GM10266 (cell line): ENCODE measurements at regions not wholly inside any gene's neighbourhood (a gene's known extent, or its start where the extent isn't known, plus 50 kb on each side); places are given as distances from the start of the nearest gene placed in this dataset.
"Not testable (repeated sequence)": the region's sequence is repeated elsewhere in the genome, so short reads cannot be mapped to it uniquely, and the experiment has no call there.

Experiments used
- DNase-seq: peaks from one replicate; pipeline ENCODE4 v3.0.0; 2012; ENCODE audit errors: extremely low spot score
- TF ChIP-seq, protein P1 (sequence below): IDR thresholded peaks from 2 replicates; pipeline ENCODE4 v1.5.1; 2012; ENCODE audit warnings: mild to moderate bottlenecking, low read depth; ENCODE audit not compliant: control insufficient read depth, insufficient read depth; ENCODE audit errors: missing control alignments

DNA sequence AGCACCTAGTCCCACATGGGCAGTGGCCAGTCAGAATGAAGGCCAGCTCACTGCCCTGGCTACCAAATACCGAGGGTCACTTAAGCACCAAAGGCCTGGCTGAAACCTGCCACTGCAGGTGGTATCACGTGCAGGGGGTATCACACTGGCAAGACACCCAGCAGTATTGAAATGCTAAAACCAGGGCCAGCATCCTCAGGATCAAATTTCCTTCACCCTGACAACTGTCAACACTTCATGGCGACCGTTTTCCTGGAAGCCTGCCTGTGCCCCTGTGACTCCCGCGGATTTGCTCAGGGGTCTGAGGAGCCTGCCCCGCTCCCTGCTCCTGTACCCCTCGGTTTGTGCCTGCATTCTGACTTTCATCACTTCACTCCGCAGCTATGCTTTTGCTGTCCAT lies 151.1 kb downstream of the TTLL2 start:
- TF ChIP-seq, protein P1, sequence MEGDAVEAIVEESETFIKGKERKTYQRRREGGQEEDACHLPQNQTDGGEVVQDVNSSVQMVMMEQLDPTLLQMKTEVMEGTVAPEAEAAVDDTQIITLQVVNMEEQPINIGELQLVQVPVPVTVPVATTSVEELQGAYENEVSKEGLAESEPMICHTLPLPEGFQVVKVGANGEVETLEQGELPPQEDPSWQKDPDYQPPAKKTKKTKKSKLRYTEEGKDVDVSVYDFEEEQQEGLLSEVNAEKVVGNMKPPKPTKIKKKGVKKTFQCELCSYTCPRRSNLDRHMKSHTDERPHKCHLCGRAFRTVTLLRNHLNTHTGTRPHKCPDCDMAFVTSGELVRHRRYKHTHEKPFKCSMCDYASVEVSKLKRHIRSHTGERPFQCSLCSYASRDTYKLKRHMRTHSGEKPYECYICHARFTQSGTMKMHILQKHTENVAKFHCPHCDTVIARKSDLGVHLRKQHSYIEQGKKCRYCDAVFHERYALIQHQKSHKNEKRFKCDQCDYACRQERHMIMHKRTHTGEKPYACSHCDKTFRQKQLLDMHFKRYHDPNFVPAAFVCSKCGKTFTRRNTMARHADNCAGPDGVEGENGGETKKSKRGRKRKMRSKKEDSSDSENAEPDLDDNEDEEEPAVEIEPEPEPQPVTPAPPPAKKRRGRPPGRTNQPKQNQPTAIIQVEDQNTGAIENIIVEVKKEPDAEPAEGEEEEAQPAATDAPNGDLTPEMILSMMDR: no peak
- no peak for DNase-seq

DNA sequence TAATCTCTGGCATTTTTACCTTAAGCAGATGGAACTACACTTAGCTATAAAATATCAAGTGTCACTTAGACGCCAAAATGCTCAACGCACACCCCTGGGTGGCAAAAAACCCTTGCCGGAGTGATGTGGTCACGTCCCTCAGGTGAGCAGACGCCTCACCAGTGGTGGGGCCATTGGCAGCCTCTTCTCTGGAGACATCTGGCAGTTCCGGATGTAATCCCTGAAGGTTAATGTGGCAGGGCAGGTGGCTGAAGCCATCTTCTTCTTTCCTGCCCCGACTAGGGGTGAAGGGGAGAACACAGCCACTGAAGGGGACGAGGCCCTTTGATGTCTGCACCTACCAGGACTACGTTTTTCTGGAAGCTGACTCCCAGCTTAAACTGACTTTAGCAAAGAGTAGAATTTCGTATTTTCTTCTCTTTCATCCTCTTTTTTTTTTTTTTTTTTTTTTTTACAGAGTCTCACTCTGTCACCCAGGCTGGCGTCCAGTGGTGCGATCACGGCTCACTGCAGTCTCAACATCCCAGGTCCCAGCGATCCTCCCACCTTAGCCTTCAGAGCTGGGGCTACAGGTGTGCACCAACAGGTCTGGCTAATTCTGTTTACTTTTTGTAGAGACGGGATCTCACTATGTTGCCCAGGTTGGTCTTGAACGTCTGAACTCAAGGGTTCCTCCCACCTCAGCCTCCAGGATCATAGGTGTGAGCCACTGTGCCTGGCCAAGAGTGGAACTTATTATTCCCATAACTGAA lies 152.1 kb downstream of the TTLL2 start:
- DNase-seq: no peak
- TF ChIP-seq, protein P1: no peak

DNA sequence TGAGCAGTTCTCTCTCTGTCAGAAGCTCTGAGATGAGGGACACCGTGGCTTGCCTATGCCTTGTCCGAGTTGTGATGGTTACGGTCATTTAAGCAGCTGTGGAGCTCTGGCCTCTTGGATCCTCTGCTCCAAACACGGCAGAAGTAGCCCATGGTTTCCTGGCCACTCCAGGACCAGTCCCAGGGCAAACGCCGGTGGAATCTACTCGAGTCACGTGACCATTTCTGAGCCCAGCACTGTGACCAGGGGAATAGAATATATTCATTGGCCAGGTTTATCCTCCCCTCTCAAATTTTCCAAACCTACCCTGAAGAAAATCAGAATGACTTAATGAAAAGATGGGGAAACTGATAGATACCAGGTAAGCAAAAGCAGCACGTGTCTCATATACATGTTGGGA lies 152.8 kb downstream of the TTLL2 start:
- TF ChIP-seq, protein P1: no peak
- DNase-seq: no peak

DNA sequence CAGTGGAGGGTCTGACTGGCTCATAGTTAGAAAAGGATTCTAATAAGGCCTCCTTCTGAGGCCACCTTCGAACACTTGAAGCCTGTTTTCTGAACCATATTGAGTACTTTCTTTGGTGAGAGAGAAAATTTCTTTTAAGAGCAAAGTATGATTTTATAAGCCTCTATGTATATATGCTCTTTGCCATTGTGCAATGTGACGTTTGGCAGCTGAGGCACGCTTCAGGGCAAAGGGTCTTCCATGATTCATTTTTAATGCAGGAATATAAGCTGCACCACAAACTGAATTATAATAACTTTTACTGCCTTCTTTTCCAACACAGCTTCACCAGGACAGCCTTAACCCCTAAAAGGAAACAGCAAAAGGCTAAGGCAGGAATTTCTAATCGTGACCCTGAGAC lies 154.4 kb downstream of the TTLL2 start:
- DNase-seq: no peak
- TF ChIP-seq, protein P1: no peak

DNA sequence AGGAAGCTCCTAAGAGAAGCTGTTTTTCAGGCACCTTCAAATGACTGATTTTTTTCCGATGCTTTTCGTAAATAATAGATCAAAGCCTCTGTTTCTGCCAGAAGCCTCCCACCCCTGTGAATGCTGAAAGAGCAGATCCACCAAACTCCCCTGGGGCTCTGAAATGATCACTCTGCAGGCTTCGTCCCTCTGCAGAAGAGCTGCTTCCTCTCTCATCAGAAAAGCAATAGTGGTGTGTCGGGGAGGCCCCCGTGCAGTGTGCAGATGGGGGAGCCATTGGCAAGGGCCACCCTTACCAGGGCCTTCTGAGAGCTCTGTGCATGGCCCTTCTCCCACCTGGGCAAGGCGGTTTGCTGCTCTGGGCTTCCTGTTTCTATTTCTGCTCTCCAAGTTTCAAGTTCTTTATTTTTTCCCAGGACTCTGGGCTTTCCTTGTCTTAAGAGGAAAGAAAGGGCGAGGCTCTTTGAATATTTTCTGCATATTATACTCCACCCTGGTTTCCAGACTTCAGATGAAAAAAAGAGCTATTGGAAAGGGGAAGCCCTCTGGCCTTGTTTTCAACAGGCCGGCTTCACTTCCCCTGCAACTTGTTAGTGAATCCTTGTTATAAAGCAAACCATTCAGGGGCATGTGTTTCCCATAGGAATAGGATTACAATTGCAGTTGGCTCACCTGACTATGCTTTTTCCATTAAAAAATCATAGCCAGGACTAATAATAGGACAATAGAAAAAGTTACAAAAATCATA lies 155.2 kb downstream of the TTLL2 start:
- TF ChIP-seq, protein P1: no peak
- no peak for DNase-seq

DNA sequence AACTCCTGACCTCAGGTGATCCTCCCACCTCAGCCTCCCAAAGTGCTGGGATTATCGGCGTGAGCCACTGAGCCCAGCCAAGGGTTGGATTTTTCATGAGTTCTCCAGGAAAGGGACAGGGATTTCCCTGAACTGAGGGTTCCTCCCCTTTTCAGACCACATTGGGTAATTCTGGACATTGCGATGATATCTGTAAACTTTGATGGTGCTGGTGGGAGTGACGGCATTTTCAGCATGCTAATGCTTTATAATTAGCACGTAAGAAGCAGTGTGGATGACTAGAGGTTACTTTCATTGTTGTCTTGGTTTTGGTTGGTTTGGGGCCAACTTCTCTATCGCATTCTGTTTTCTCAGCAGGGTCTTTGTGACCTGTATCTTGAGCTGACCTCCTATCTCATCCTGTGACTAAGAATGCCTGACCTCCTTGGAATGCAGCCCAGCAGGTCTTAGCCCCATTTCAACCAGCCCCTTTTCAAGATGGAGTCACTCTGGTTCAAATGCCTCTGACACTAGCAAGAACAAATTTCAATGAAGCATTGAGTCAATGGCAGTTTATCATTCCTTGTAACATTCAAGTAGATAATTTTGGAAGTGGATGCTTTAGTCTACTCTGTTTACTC lies 156.5 kb downstream of the TTLL2 start:
- TF ChIP-seq, protein P1: no peak
- DNase-seq: no peak

DNA sequence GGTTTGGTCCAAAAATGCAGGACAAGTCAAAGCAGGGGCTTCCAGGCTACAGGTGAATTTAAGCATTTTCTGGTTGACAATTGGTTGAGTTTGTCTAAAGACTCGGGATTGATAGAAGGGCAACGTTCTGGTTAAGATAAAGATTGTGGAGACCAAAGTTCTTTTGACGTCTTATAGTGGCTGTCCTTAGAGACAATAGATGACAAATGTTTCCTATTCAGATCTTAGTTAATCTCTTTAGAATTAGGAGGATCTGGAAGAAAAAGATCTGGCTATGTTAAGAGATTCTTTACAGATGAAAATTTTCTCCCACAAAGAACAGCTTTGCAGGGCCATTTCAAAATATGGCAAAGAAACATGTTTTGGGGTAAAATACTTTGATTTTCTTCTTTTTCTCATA lies 157.9 kb downstream of the TTLL2 start:
- DNase-seq: not testable (repeated sequence)
